HUES64 (cell line): ENCODE measurements at regions not wholly inside any gene's neighbourhood (a gene's known extent, or its start where the extent isn't known, plus 50 kb on each side); places are given as distances from the start of the nearest gene placed in this dataset.

Experiments used
- H3K27ac ChIP-seq: 2 replicates; pipeline ENCODE4 v1.7.0; 2013; ENCODE audit warnings: low read depth, low read length, inconsistent platforms
- H3K27me3 ChIP-seq: 2 replicates; pipeline ENCODE4 v1.6.1; 2013; ENCODE audit warnings: mild to moderate bottlenecking, low read length; ENCODE audit not compliant: insufficient read depth
- H3K36me3 ChIP-seq: 2 replicates; pipeline ENCODE4 v1.6.1; 2013; ENCODE audit warnings: mild to moderate bottlenecking, low read length; ENCODE audit not compliant: insufficient read depth
- H3K4me1 ChIP-seq: 2 replicates; pipeline ENCODE4 v1.6.1; 2013; ENCODE audit warnings: mild to moderate bottlenecking, low read length, moderate library complexity; ENCODE audit not compliant: insufficient read depth
- H3K4me3 ChIP-seq: 2 replicates; pipeline ENCODE4 v1.5.1; 2013; ENCODE audit warnings: mild to moderate bottlenecking, low read length, moderate library complexity
- H3K9ac ChIP-seq: 2 replicates; pipeline ENCODE4 v1.6.1; 2013; ENCODE audit warnings: mild to moderate bottlenecking, low read depth, low read length
- H3K9me3 ChIP-seq: 2 replicates; pipeline ENCODE4 v1.6.1; 2013; ENCODE audit warnings: low read depth, low read length; ENCODE audit not compliant: insufficient read depth
- WGBS: fragments of 150-250, 120-280 bp; methylation state at CpG from one replicate; pipeline ENCODE4 v1.1.7; 2013; ENCODE audit warnings: missing lambda C conversion rate; 5-methylcytosine and 5-hydroxymethylcytosine counted together

DNA sequence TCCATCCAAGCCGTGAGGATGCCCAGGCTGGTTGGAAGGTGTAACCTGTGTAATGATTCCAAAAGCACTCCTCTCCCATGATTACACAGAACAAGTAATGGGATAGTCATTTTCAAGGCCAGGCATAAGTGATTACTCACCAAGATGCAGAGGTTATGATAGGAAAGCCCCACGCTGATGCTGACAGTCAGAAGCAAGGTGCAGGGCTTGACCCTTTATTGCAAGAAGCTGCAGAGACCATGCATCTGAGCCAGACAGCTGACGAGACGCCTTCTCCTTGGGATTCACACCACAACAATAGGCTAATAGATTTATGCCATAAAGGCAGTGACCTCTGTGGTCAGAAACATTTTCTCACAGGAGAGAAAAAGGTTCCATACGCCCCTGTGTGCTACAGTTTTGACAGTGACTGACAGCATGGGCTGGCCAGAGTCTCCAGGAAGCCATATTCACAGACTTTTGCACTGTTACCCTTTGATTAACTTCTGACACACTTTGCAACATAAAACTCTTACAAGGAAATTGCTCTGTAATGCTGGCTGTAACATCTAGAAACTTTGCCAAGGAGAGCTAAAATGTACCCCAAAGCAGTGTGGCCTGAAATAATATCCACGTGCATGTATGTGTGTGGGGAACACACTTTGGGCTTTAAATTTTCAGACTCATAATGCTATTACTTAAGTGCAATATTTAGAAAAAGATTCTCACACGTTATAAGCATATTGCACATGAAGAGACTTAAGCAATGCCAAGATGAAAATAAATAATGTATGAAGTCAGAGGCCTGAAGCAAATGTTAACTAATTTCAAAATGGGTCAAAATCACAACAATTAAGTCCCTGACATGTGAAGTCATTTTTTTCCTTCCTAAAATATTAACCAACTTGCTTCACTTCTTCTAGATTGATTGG lies 1079.0 kb upstream of the TENM4 start:
- no peaks in the 10 kb centered on the region for H3K27me3 ChIP-seq
- H3K9me3 ChIP-seq: no peaks in the 10 kb centered on the region
- no peak overlapping the region for H3K9ac ChIP-seq
- WGBS: 93% methylated on average over 6 of the region's 7 CpGs
- no peak overlapping the region for H3K27ac ChIP-seq
- H3K4me1 ChIP-seq: no peaks in the 10 kb centered on the region
- no peak overlapping the region for H3K4me3 ChIP-seq
- no peaks in the 10 kb centered on the region for H3K36me3 ChIP-seq

DNA sequence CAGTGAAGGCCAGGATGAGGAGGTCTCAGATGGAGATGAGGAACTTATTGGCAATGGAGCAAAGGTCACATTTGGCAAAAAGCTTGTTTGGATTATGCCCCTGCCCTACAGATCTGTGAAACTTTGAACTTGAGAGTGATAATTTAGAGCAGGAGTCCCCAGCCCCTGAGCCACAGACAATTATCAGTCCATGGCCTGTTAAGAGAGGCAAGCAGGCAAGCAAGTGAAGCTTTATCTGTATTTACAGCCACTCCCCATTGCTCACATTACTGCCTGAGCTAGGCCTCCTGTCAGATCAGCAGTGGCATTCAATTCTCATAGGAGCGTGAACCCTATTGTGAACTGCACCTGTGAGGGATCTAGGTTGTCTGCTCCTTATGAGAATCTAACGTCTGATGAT lies 1076.9 kb upstream of the TENM4 start:
- H3K9ac ChIP-seq: no peak overlapping the region
- no peaks in the 10 kb centered on the region for H3K4me1 ChIP-seq
- H3K4me3 ChIP-seq: no peak overlapping the region
- H3K9me3 ChIP-seq: no peaks in the 10 kb centered on the region
- WGBS: 94% methylated on average over 2 of the region's 2 CpGs
- H3K27ac ChIP-seq: no peak overlapping the region
- H3K36me3 ChIP-seq: no peaks in the 10 kb centered on the region
- no peaks in the 10 kb centered on the region for H3K27me3 ChIP-seq

DNA sequence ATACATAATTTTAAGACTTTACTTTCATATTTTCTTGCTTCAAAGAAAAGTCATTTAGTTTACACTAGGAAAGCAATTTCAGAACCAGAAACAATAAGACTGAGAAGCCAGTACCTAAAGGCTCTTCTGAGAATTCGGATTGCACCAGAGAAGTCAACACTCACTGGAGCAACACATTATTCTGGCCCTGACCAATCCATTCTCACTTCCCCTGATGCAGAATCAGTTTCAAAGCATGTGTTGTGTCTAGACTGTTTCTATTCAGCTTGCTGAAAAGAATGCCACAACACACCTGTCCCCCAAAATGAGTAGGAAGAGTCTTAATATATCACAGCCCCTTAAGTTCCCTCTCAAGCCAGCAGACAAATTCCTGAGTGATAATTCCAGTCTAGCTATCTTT lies 1074.3 kb upstream of the TENM4 start:
- Histone ChIP-seq H3K9me3 (no peaks in the 10 kb centered on the region), H3K4me1 (no peaks in the 10 kb centered on the region), H3K27me3 (no peaks in the 10 kb centered on the region), H3K27ac (no peak overlapping the region), H3K9ac (no peak overlapping the region), H3K4me3 (no peak overlapping the region), H3K36me3 (no peaks in the 10 kb centered on the region)
- WGBS: 97% methylated on average over 1 of the region's 1 CpG

DNA sequence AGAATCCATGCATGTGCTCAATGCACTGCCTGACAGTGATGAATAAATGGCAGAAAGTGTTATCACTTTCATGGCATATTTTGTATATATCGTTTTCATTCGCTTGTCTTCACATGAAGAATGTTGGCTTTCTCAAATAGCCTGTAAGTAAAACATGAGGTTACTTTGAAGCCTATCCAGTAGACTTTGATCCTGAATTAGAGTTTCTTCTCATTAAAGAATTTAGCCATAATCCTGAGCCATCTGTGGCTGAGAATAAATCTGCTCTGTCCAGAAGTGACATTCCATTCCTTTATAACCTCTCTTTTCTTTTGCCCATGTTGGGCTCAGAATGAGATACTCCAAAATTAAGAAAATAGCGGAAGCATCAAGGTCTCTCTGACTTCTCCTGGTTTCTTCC lies 1071.7 kb upstream of the TENM4 start:
- Histone ChIP-seq H3K4me3 (no peak overlapping the region), H3K9me3 (no peaks in the 10 kb centered on the region), H3K36me3 (no peaks in the 10 kb centered on the region), H3K9ac (no peak overlapping the region), H3K27me3 (no peaks in the 10 kb centered on the region), H3K27ac (no peak overlapping the region), H3K4me1 (no peaks in the 10 kb centered on the region)
- WGBS: 99% methylated on average over 3 of the region's 3 CpGs

DNA sequence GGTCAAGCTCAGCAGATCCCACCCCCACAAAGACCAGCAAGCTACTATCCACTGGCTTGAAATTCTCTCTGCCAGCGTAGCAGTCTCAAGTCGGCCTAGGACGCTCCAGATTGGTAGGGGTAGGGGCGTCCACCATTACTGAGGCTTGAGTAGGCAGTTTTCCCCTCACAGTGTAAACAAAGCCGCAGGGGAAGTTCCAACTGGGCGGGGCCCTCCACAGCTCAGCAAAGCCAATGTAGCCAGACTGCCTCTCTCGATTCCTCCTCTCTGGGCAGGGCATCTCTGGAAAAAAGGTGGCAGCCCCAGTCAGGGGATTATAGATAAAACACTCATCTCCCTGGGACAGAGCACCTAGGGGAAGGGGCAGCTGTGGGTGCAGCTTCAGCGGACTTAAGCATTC lies 1064.9 kb upstream of the TENM4 start:
- Histone ChIP-seq H3K9ac (no peak overlapping the region), H3K4me1 (no peaks in the 10 kb centered on the region), H3K27me3 (no peaks in the 10 kb centered on the region), H3K36me3 (no peaks in the 10 kb centered on the region), H3K9me3 (no peaks in the 10 kb centered on the region), H3K27ac (no peak overlapping the region), H3K4me3 (no peak overlapping the region)
- 85% methylated on average over 8 of the region's 8 CpGs for WGBS

DNA sequence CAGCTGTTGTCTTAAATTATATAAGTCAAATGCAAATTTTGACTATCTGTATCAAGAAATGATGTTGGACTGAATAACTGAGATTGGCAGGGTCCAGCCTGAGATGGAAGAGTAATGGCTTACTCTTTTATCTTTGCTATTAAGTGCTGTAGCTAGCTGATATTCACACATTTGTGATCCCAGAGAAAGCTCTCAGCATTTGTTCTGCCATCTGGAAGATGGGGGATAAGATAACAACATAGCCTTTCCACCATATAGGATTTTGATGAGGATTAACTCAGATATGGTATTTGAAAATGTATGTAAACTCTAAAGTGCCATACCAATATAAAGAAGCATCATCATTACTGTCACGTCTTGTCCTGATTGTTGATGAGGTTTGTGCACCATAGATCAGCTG lies 1063.2 kb upstream of the TENM4 start:
- Histone ChIP-seq H3K27me3 (no peaks in the 10 kb centered on the region), H3K4me1 (no peaks in the 10 kb centered on the region), H3K9me3 (no peaks in the 10 kb centered on the region), H3K9ac (no peak overlapping the region), H3K4me3 (no peak overlapping the region), H3K27ac (no peak overlapping the region), H3K36me3 (no peaks in the 10 kb centered on the region)
- 78% methylated on average over 1 of the region's 1 CpG for WGBS

DNA sequence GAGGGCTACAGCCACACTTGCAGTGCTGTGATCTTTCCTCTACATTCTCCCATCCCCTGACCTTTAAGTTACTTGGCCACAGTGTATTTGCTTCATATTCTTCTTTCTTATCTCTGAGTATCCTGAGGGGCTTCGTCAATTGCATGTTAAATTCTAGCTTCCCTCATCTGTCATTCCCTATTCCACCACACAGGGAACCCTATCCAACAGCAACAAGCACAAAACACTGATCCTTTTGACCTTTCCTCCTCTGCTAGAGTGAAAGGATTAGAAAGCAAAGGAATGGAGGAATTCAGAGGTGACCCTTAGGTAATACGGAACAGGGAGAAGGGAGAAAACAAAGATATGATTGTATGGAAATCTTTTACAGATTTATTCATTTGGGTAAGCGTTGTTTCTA lies 1061.7 kb upstream of the TENM4 start:
- Histone ChIP-seq H3K27ac (no peak overlapping the region), H3K9ac (no peak overlapping the region), H3K4me3 (no peak overlapping the region), H3K36me3 (no peaks in the 10 kb centered on the region), H3K4me1 (no peaks in the 10 kb centered on the region), H3K9me3 (no peaks in the 10 kb centered on the region), H3K27me3 (no peaks in the 10 kb centered on the region)
- WGBS: 78% methylated on average over 3 of the region's 3 CpGs

DNA sequence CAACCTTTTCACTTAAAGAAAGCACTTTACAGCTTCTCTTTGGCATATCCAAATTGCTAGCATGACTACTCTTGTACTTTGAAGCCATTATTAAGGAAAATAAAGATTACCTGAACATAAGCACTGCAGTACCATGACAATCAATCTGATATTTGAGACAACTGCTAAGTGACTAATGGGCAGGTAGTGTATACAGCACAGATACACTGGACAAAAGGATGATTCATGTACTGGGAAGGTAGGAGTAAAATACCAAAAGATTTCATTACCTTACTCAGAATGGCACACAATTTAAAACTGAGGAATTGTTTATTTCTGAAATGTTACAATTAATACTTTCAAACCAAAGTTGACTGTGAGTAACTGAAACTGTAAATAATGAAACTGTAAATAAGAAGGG lies 1054.3 kb upstream of the TENM4 start:
- Histone ChIP-seq H3K9ac (no peak overlapping the region), H3K9me3 (0 out of 2 replicates have a peak, but pooled peaks cover 2% of the 10 kb centered on the region)

DNA sequence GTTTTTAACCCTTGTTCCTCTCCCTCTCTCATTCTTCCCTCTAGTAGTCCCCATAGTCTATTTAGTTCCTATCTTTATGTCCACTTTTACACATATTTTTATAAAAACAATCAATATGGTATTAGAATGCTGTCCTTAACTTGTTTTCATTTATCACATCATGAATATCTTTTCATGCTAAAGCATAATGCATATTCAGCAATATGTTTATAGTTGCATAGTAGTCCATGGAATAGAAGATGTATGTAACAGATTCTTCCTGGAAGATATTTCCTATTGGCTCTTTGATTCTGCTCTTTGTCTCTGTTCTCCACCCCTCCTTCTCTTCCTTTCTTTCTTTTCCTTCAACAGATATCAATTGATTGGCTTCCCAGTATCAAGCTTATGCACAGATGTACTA lies 1047.1 kb upstream of the TENM4 start:
- Histone ChIP-seq H3K36me3 (no peaks in the 10 kb centered on the region), H3K9me3 (no peaks in the 10 kb centered on the region), H3K27me3 (no peaks in the 10 kb centered on the region), H3K27ac (no peak overlapping the region), H3K4me1 (no peaks in the 10 kb centered on the region), H3K4me3 (no peak overlapping the region), H3K9ac (no peak overlapping the region)

More for the DNA sequence above, 1054.3 kb upstream of the TENM4 start:
- Histone ChIP-seq H3K4me1 (no peaks in the 10 kb centered on the region), H3K27me3 (no peaks in the 10 kb centered on the region), H3K4me3 (no peak overlapping the region), H3K36me3 (no peaks in the 10 kb centered on the region), H3K27ac (no peak overlapping the region)

DNA sequence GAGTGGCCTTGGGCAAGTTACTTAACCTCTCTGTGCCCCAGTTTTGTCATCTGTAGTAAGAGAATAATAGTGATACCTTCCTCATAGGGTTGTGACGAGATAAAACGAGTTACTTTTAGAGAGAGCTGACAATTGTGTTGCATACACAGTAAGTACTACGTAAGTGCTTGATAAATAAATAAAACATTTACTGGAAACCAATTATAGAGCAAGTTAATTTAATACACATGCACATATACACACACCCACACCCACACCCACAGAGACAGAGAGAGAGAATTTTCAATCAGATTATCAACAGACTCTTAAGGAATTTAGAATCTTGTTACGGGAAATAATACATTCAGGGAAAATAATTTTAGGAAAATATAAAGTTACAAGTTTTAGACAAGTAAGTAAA lies 1045.8 kb upstream of the TENM4 start:
- Histone ChIP-seq H3K9ac (no peak overlapping the region), H3K27ac (no peak overlapping the region), H3K4me1 (no peaks in the 10 kb centered on the region)

DNA sequence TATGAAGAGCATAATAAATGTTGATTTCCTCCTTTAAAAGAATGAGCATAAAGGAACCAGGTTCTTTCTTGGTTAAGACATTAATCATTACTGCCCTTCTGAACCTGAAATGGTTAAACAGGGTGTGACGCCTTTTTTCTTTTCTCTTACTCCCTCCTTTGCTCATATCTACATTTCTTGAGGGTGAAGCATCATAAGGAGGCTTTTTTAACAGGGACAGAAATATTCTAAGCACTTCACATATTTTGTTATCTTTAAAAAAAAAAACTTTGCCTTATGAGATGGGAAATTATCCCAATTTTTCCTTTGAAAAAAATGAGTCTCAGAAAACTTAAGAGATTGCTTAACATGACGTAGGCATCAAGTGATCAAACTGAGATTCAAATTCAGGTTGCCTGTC lies 1036.3 kb upstream of the TENM4 start:
- Histone ChIP-seq H3K27me3 (no peaks in the 10 kb centered on the region), H3K9me3 (no peaks in the 10 kb centered on the region), H3K9ac (no peak overlapping the region), H3K36me3 (no peaks in the 10 kb centered on the region), H3K4me3 (no peak overlapping the region), H3K27ac (no peak overlapping the region), H3K4me1 (peaks cover 14% of the 10 kb centered on the region; the same call in 1 of the 2 replicates)
- 90% methylated on average over 2 of the region's 2 CpGs for WGBS

More for the DNA sequence above, 1045.8 kb upstream of the TENM4 start:
- H3K9me3 ChIP-seq: no peaks in the 10 kb centered on the region
- 90% methylated on average over 2 of the region's 4 CpGs for WGBS
- no peak overlapping the region for H3K4me3 ChIP-seq
- H3K27me3 ChIP-seq: no peaks in the 10 kb centered on the region
- no peaks in the 10 kb centered on the region for H3K36me3 ChIP-seq
